ENCODE measurements at regions not wholly inside any gene's neighbourhood (a gene's known extent, or its start where the extent isn't known, plus 50 kb on each side); places are given as distances from the start of the nearest gene placed in this dataset.

DNA sequence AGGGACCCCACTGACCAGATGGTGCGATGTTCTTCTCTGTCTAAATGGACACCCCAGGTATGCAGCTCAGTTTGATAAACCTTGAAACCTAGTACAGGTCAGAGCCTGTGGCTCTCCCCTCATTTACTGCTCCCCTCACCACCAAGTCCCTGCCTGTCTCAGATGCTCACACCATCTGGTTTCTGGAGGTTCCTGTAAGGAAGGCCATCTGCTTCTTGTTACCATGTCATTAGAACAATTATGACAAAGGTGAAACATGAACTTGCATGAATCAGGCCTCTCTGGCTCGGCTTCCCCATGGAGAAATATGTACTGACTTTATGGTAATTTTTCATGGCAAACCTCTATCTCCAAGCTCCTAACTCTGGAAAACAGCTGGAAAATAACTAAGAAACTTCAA, 965.7 kb downstream of the UQCRFS1 start:
- no peak for DNase-seq (ENCODE audit: low read depth, low spot score)
- Mint-ChIP-seq H3K9me3 (no peaks in the 10 kb centered on the region), H3K27me3 (ENCODE audit: low read depth) (peaks cover 19% of the 10 kb centered on the region), H3K4me1 (no peaks in the 10 kb centered on the region), H3K36me3 (ENCODE audit: low read depth) (no peaks in the 10 kb centered on the region), H3K4me3 (no peak overlapping the region), H3K27ac (ENCODE audit: unreplicated experiment) (no peak overlapping the region)
- TF ChIP-seq, protein P1, sequence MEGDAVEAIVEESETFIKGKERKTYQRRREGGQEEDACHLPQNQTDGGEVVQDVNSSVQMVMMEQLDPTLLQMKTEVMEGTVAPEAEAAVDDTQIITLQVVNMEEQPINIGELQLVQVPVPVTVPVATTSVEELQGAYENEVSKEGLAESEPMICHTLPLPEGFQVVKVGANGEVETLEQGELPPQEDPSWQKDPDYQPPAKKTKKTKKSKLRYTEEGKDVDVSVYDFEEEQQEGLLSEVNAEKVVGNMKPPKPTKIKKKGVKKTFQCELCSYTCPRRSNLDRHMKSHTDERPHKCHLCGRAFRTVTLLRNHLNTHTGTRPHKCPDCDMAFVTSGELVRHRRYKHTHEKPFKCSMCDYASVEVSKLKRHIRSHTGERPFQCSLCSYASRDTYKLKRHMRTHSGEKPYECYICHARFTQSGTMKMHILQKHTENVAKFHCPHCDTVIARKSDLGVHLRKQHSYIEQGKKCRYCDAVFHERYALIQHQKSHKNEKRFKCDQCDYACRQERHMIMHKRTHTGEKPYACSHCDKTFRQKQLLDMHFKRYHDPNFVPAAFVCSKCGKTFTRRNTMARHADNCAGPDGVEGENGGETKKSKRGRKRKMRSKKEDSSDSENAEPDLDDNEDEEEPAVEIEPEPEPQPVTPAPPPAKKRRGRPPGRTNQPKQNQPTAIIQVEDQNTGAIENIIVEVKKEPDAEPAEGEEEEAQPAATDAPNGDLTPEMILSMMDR (conservative IDR thresholded peaks at IDR 0.05) = no peak

DNA sequence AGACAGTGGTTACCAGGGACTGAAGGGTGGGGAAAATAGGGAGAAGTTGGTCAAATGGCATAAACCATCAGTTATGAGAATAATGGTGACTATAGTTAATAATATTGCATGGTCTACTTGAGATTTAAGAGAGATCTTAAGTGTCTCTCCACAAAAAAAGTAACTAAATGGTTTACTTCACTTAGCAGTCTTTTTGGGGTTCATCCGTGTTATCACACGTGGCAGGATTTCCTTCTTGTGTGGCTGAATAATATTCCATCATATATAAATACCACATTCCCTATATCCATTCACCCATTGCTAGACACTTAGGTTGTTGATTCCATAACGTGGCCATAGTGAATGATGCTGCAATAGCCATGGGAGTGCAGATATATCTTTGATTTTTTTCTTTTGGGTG, 967.0 kb downstream of the UQCRFS1 start:
- Mint-ChIP-seq H3K27ac (ENCODE audit: unreplicated experiment) (no peak overlapping the region), H3K4me1 (no peaks in the 10 kb centered on the region), H3K36me3 (ENCODE audit: low read depth) (no peaks in the 10 kb centered on the region), H3K4me3 (no peak overlapping the region), H3K27me3 (ENCODE audit: low read depth) (peaks cover 15% of the 10 kb centered on the region), H3K9me3 (no peaks in the 10 kb centered on the region)
- no peak for DNase-seq (ENCODE audit: low read depth, low spot score)
- TF ChIP-seq, protein P1 (conservative IDR thresholded peaks at IDR 0.05) = no peak

DNA sequence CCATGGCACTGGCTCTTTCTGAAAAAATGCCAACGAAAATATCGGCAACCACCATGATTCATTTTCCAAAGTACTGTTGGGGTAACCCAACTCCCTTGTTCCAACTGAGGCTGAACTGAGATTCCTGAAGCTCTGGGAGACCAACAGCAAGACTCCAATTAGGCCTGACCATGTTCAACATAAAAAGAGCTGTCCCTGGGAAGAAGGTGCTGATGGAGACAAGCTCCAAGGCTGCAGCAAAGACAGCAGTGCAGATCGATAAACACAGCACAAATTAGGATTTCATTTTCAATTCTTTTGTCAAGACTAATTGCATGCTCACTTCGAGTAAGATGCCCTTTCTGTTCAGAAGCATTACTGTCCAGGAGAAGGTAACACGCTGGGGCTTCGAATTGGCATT, 968.0 kb downstream of the UQCRFS1 start:
- H3K27me3 Mint-ChIP-seq (ENCODE audit: low read depth) = peaks cover 22% of the 10 kb centered on the region
- TF ChIP-seq, protein P1 (conservative IDR thresholded peaks at IDR 0.05) = no peak

DNA sequence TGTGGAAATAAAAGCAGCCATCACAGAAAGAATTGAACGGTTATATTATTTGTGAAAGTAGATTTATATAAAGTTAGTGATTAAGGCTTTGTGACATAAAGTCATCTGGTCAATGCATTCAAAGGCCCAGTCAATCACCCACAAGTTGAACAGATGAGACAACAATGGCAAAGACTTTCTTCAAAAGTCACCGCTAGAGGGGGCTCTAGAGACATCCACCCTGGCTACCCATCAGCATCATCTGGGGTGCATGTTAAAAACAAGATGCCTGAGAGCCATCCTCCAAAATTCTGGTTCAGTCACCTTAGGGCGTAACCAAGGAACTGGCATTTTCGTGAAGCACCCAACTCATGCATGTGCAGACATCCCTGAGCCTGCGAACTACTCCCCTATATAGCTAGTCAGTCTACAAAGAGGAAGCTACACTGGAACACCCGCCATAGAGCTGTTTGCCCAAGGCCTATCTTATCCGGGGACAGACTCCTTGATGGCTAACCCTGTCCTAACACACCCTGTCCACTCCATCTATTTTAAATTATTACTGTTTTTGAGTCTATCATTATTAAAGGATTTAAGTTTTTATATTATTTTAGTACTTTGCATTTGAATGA, 970.5 kb downstream of the UQCRFS1 start:
- Mint-ChIP-seq H3K4me3 (no peak overlapping the region), H3K36me3 (ENCODE audit: low read depth) (no peaks in the 10 kb centered on the region), H3K4me1 (no peaks in the 10 kb centered on the region), H3K27me3 (ENCODE audit: low read depth) (peaks cover 32% of the 10 kb centered on the region), H3K9me3 (no peaks in the 10 kb centered on the region), H3K27ac (ENCODE audit: unreplicated experiment) (no peak overlapping the region)
- TF ChIP-seq, protein P1 (conservative IDR thresholded peaks at IDR 0.05) = peak; percentile 69
- DNase-seq (ENCODE audit: low read depth, low spot score) = peak; percentile 46

More for the DNA sequence above, 968.0 kb downstream of the UQCRFS1 start:
- Mint-ChIP-seq H3K4me3 (no peak overlapping the region), H3K27ac (ENCODE audit: unreplicated experiment) (no peak overlapping the region), H3K9me3 (no peaks in the 10 kb centered on the region), H3K4me1 (no peaks in the 10 kb centered on the region), H3K36me3 (ENCODE audit: low read depth) (no peaks in the 10 kb centered on the region)
- no peak for DNase-seq (ENCODE audit: low read depth, low spot score)

DNA sequence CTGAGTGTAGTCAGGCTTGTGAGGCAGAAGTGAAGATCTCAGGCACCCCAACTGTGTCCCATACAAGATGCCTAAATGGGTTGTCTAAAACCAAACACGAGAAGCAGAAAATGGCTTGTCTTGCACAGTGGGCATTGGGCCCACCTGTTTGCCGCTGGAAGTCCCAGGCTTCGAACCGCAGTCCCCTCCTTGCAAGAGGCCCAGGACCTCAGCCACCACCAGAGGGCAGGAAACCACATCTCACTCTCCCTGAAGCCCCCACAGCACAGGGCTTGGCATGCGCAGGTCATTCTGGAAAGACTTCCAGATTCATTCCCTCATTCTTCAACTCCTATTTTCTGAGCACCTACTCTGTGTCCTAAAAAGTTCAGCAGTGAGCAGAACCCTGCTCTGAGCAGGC, 973.7 kb downstream of the UQCRFS1 start:
- Mint-ChIP-seq H3K9me3 (no peaks in the 10 kb centered on the region), H3K27ac (ENCODE audit: unreplicated experiment) (no peak overlapping the region), H3K27me3 (ENCODE audit: low read depth) (peaks cover 34% of the 10 kb centered on the region), H3K4me3 (no peak overlapping the region), H3K36me3 (ENCODE audit: low read depth) (no peaks in the 10 kb centered on the region), H3K4me1 (peaks cover 5% of the 10 kb centered on the region)
- TF ChIP-seq, protein P1 (conservative IDR thresholded peaks at IDR 0.05) = peak; percentile 48
- DNase-seq (ENCODE audit: low read depth, low spot score) = peak; percentile 11
